Neural progenitor cell (in vitro differentiated cells): ENCODE measurements at regions not wholly inside any gene's neighbourhood (a gene's known extent, or its start where the extent isn't known, plus 50 kb on each side); places are given as distances from the start of the nearest gene placed in this dataset.

Source experiments
- CTCF ChIP-seq: fragments of 200-600 bp; sonication (generic); IDR thresholded peaks from 2 replicates; pipeline ENCODE4 v1.5.1; 2017; ENCODE audit warnings: antibody characterized with exemption, mild to moderate bottlenecking
- EZH2 ChIP-seq: fragments of 200-600 bp; sonication (generic); IDR thresholded peaks from 2 replicates; pipeline ENCODE4 v1.6.1; 2017; ENCODE audit warnings: antibody characterized with exemption, mild to moderate bottlenecking, moderate library complexity

DNA sequence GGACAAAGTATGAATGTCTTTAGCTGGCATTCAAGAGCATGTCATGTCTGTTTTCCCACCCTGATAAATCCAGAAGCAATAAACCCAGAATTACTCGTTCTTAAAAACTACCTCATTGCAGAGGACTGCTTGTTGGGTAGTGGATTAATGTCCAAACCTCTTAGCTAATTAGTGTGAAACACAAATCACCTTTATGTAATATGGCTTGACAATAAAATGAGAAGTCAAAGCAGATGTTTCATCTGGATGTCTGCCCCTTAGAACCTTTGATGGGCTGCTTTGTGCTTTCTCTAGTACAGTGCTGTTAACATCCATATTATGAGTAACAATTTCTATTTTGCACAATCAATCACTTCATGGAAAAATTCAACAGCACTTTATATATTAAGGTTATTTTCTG is 149.1 kb upstream of the TUT7 start:
- TF ChIP-seq CTCF = no peak
- TF ChIP-seq EZH2 = no peak
